CD14-positive monocyte (primary cell): ENCODE measurements at regions not wholly inside any gene's neighbourhood (a gene's known extent, or its start where the extent isn't known, plus 50 kb on each side); places are given as distances from the start of the nearest gene placed in this dataset.

ENCODE experiments used
- DNase-seq, 3 donors: peaks; one replicate each; pipeline ENCODE4 v3.0.0-alpha.2; 2011 to 2022
- H2AFZ ChIP-seq: 2 replicates; pipeline ENCODE4 v1.6.0; 2012; ENCODE audit warnings: mild to moderate bottlenecking, low read depth, low read length, inconsistent platforms; ENCODE audit not compliant: insufficient read depth, poor library complexity, severe bottlenecking
- H3K27ac ChIP-seq, 2 donors: 1 replicate in 1 of 2; 2 replicates in 1 of 2; pipeline ENCODE4 v1.5.1; 2012 to 2013; ENCODE audit warnings: low read length in 2 of 2, control low read depth in 1 of 2, inconsistent platforms in 1 of 2, low read depth in 1 of 2, mild to moderate bottlenecking in 1 of 2
- H3K27me3 ChIP-seq, 2 donors: one replicate each; pipeline versions ENCODE4 v1.6.0 to v1.6.1; 2011 to 2013; ENCODE audit warnings: low read length in 2 of 2; ENCODE audit not compliant: control insufficient read depth in 2 of 2, insufficient read depth in 2 of 2
- H3K36me3 ChIP-seq, 2 donors: replicated peaks in 1 of 2; 1 replicate in 1 of 2; 2 replicates in 1 of 2; pipeline versions ENCODE4 v1.5.1 to v1.6.1; 2012 to 2013; ENCODE audit warnings: low read length in 2 of 2, control low read depth in 1 of 2, inconsistent platforms in 1 of 2, mild to moderate bottlenecking in 1 of 2; ENCODE audit not compliant: insufficient read depth in 2 of 2, control insufficient read depth in 1 of 2
- H3K4me1 ChIP-seq, 2 donors: 1 replicate in 1 of 2; 2 replicates in 1 of 2; pipeline versions ENCODE4 v1.5.1 to v1.6.1; 2012 to 2013; ENCODE audit warnings: low read length in 2 of 2, control low read depth in 1 of 2, inconsistent platforms in 1 of 2, mild to moderate bottlenecking in 1 of 2, moderate library complexity in 1 of 2; ENCODE audit not compliant: insufficient read depth in 2 of 2, control insufficient read depth in 1 of 2
- H3K4me2 ChIP-seq: replicated peaks from 2 replicates; pipeline ENCODE3; 2012; ENCODE audit warnings: low read length, moderate library complexity, mild to moderate bottlenecking; ENCODE audit not compliant: poor library complexity, severe bottlenecking; ENCODE audit errors: extremely low read depth
- H3K4me3 ChIP-seq, 3 experiments: fragments of 200-600 bp in 1 of 3; sonication (generic) in 1 of 3; replicated peaks in 1 of 3; 1 replicate in 2 of 3; 2 replicates in 1 of 3; pipeline ENCODE4 v1.5.1; 2011 to 2013; ENCODE audit warnings: low read length in 3 of 3, mild to moderate bottlenecking in 3 of 3, control low read depth in 2 of 3, low read depth in 2 of 3, inconsistent platforms in 1 of 3, moderate library complexity in 1 of 3
- H3K79me2 ChIP-seq: 2 replicates; pipeline ENCODE4 v1.6.0; 2012; ENCODE audit warnings: mild to moderate bottlenecking, control low read depth, inconsistent platforms, low read length, moderate library complexity; ENCODE audit not compliant: insufficient read depth
- H3K9ac ChIP-seq: 2 replicates; pipeline ENCODE4 v1.6.0; 2017; ENCODE audit warnings: low read length, mild to moderate bottlenecking; ENCODE audit not compliant: insufficient read depth, poor library complexity, severe bottlenecking
- H3K9me3 ChIP-seq, 2 donors: replicated peaks in 1 of 2; 1 replicate in 1 of 2; 2 replicates in 1 of 2; pipeline versions ENCODE4 v1.5.1 to v1.6.1; 2012 to 2013; ENCODE audit warnings: low read length in 2 of 2, control low read depth in 1 of 2; ENCODE audit not compliant: control insufficient read depth in 1 of 2, insufficient read depth in 1 of 2
- H4K20me1 ChIP-seq: 2 replicates; pipeline ENCODE4 v1.6.0; 2012; ENCODE audit warnings: mild to moderate bottlenecking, low read length, control low read depth, moderate library complexity; ENCODE audit not compliant: insufficient read depth
- H3K27ac Mint-ChIP-seq, 7 donors: one replicate each; pipeline ENCODE4 v1.8.0; 2020; ENCODE audit warnings: mild to moderate bottlenecking in 7 of 7, mixed read lengths in 7 of 7, moderate library complexity in 6 of 7, inconsistent platforms in 2 of 7
- H3K27me3 Mint-ChIP-seq, 3 donors: one replicate each; pipeline ENCODE4 v1.8.0; 2021 to 2022; ENCODE audit warnings: low read depth in 3 of 3, mild to moderate bottlenecking in 3 of 3, mixed read lengths in 3 of 3, moderate library complexity in 3 of 3, inconsistent platforms in 1 of 3
- H3K36me3 Mint-ChIP-seq, 2 donors: one replicate each; pipeline ENCODE4 v1.8.0; 2020; ENCODE audit warnings: mixed read lengths in 2 of 2, inconsistent platforms in 1 of 2, mild to moderate bottlenecking in 1 of 2
- H3K4me1 Mint-ChIP-seq: one replicate; pipeline ENCODE4 v1.8.0; 2020; ENCODE audit warnings: mild to moderate bottlenecking, mixed read lengths
- H3K4me3 Mint-ChIP-seq, 2 donors: one replicate each; pipeline ENCODE4 v1.8.0; 2020; ENCODE audit warnings: mild to moderate bottlenecking in 2 of 2, mixed read lengths in 2 of 2, moderate library complexity in 1 of 2
- H3K9me3 Mint-ChIP-seq, 7 donors: one replicate each; pipeline ENCODE4 v1.8.0; 2020 to 2022; ENCODE audit warnings: mixed read lengths in 7 of 7, mild to moderate bottlenecking in 6 of 7, moderate library complexity in 6 of 7, inconsistent platforms in 2 of 7
- WGBS: methylation state at CpG from one replicate; pipeline ENCODE4 v1.1.5; 2013; ENCODE audit warnings: missing lambda C conversion rate; ENCODE audit not compliant: insufficient coverage; 5-methylcytosine and 5-hydroxymethylcytosine counted together
- intact Hi-C, 2 donors: fragments of 100-400 bp; cut with micrococcal nuclease; formaldehyde crosslinking; loops; one replicate each; pipeline versions ENCODE4 v1.15.0 to v1.15.1; 2023
- TF ChIP-seq, protein P1 (sequence below): fragments of 200-600 bp; IDR thresholded peaks from one replicate; pipeline ENCODE4 v1.8.0; 2022; ENCODE audit warnings: antibody characterized with exemption, mild to moderate bottlenecking

DNA sequence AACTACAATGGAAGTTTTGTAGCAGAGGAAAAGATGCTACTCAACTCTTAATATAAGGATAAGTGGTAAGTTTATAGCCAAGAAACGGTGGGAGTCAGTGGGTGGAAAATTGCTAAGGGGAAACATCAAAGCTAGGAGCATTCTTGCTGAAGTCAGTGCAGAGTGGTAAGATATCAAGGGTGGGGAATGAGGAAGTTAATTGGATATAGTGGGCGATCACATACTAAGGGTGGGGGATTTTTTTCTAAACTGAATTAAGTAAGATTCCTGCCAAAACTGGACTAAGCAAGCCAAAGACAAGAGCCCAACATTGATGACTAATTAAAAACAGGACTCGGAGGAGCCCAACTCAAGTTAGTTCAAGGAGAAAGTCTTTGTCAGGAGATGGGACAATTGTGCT, 525.4 kb downstream of the CCDC85A start:
- no peak for DNase-seq
- 79% methylated on average over 2 of the region's 3 CpGs for WGBS
- Histone ChIP-seq H3K36me3 (no peaks in the 10 kb centered on the region), H3K27ac (no peak overlapping the region), H3K4me1 (no peaks in the 10 kb centered on the region), H4K20me1 (no peaks in the 10 kb centered on the region), H3K4me2 (no peak overlapping the region), H3K79me2 (no peaks in the 10 kb centered on the region), H3K9ac (no peak overlapping the region), H2AFZ (no peak overlapping the region), H3K9me3 (peaks cover 4% of the 10 kb centered on the region in 2 donors), H3K4me3 (no peak overlapping the region), H3K27me3 (no peaks in the 10 kb centered on the region)
- H3K4me3 Mint-ChIP-seq, result no peak overlapping the region
- TF ChIP-seq, protein P1, sequence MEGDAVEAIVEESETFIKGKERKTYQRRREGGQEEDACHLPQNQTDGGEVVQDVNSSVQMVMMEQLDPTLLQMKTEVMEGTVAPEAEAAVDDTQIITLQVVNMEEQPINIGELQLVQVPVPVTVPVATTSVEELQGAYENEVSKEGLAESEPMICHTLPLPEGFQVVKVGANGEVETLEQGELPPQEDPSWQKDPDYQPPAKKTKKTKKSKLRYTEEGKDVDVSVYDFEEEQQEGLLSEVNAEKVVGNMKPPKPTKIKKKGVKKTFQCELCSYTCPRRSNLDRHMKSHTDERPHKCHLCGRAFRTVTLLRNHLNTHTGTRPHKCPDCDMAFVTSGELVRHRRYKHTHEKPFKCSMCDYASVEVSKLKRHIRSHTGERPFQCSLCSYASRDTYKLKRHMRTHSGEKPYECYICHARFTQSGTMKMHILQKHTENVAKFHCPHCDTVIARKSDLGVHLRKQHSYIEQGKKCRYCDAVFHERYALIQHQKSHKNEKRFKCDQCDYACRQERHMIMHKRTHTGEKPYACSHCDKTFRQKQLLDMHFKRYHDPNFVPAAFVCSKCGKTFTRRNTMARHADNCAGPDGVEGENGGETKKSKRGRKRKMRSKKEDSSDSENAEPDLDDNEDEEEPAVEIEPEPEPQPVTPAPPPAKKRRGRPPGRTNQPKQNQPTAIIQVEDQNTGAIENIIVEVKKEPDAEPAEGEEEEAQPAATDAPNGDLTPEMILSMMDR, result no peak
- H3K4me1 Mint-ChIP-seq, result no peaks in the 10 kb centered on the region
- H3K27me3 Mint-ChIP-seq, result peaks cover 0 to 1% (median 0%) of the 10 kb centered on the region in 3 donors
- intact Hi-C loops, result no loop called here
- no peaks in the 10 kb centered on the region for H3K36me3 Mint-ChIP-seq
- H3K27ac Mint-ChIP-seq, result no peak overlapping the region
- H3K9me3 Mint-ChIP-seq, result peaks cover 0 to 9% (median 3%) of the 10 kb centered on the region in 7 donors

- Histone ChIP-seq H3K27ac (no peak overlapping the region), H3K9ac (no peak overlapping the region), H3K79me2 (no peaks in the 10 kb centered on the region), H3K9me3 (peaks cover 4% of the 10 kb centered on the region in 2 donors), H3K4me2 (no peak overlapping the region), H3K36me3 (no peaks in the 10 kb centered on the region), H3K4me3 (no peak overlapping the region), H4K20me1 (no peaks in the 10 kb centered on the region), H3K27me3 (no peaks in the 10 kb centered on the region), H2AFZ (no peak overlapping the region), H3K4me1 (no peaks in the 10 kb centered on the region)
- peaks cover 0 to 1% (median 0%) of the 10 kb centered on the region in 3 donors for H3K27me3 Mint-ChIP-seq
- DNase-seq, result no peak
- H3K9me3 Mint-ChIP-seq, result peaks cover 0 to 12% (median 3%) of the 10 kb centered on the region in 7 donors
- no peak overlapping the region for H3K4me3 Mint-ChIP-seq
- WGBS, result no CpG with 5 or more reads among the region's 5 CpGs
- no peaks in the 10 kb centered on the region for H3K36me3 Mint-ChIP-seq
- intact Hi-C loops, result no loop called here
- TF ChIP-seq, protein P1, result no peak
- no peaks in the 10 kb centered on the region for H3K4me1 Mint-ChIP-seq
- H3K27ac Mint-ChIP-seq, result no peak overlapping the region
Observed at GRCh38 chr2:56713161-56713676, 529.4 kb downstream of the CCDC85A start.
